ENCODE measurements at regions not wholly inside any gene's neighbourhood (a gene's known extent, or its start where the extent isn't known, plus 50 kb on each side); places are given as distances from the start of the nearest gene placed in this dataset.

- Mint-ChIP-seq H3K27me3 (ENCODE audit: low read depth) (no peaks in the 10 kb centered on the region), H3K27ac (ENCODE audit: unreplicated experiment) (no peak overlapping the region), H3K36me3 (ENCODE audit: low read depth) (no peaks in the 10 kb centered on the region), H3K4me3 (no peak overlapping the region), H3K4me1 (peaks cover 16% of the 10 kb centered on the region), H3K9me3 (no peaks in the 10 kb centered on the region)
- DNase-seq (ENCODE audit: low read depth, low spot score) = no peak
- no peak for TF ChIP-seq CTCF (conservative IDR thresholded peaks at IDR 0.05)
Measured at GRCh38 chr6:71386215-71386614, 97.6 kb downstream of the OGFRL1 start.

GRCh38 chr6:71387179-71387578, 98.6 kb downstream of the OGFRL1 start:
- Mint-ChIP-seq H3K9me3 (no peaks in the 10 kb centered on the region), H3K4me3 (no peak overlapping the region), H3K27me3 (ENCODE audit: low read depth) (no peaks in the 10 kb centered on the region), H3K27ac (ENCODE audit: unreplicated experiment) (no peak overlapping the region), H3K36me3 (ENCODE audit: low read depth) (peaks cover 6% of the 10 kb centered on the region), H3K4me1 (peaks cover 22% of the 10 kb centered on the region)
- no peak for TF ChIP-seq CTCF (conservative IDR thresholded peaks at IDR 0.05)
- no peak for DNase-seq (ENCODE audit: low read depth, low spot score)

GRCh38 chr6:71388068-71388744, 99.6 kb downstream of the OGFRL1 start:
- Mint-ChIP-seq H3K4me1 (peaks cover 22% of the 10 kb centered on the region), H3K27ac (ENCODE audit: unreplicated experiment) (no peak overlapping the region), H3K36me3 (ENCODE audit: low read depth) (peaks cover 6% of the 10 kb centered on the region), H3K27me3 (ENCODE audit: low read depth) (no peaks in the 10 kb centered on the region), H3K9me3 (no peaks in the 10 kb centered on the region), H3K4me3 (no peak overlapping the region)
- no peak for TF ChIP-seq CTCF (conservative IDR thresholded peaks at IDR 0.05)
- no peak for DNase-seq (ENCODE audit: low read depth, low spot score)

- H3K4me1 Mint-ChIP-seq = peaks cover 16% of the 10 kb centered on the region
- H3K9me3 Mint-ChIP-seq = no peaks in the 10 kb centered on the region
- TF ChIP-seq CTCF (conservative IDR thresholded peaks at IDR 0.05) = no peak
- no peak overlapping the region for H3K4me3 Mint-ChIP-seq
- H3K27me3 Mint-ChIP-seq (ENCODE audit: low read depth) = no peaks in the 10 kb centered on the region
- H3K36me3 Mint-ChIP-seq (ENCODE audit: low read depth) = peaks cover 6% of the 10 kb centered on the region
- no peak overlapping the region for H3K27ac Mint-ChIP-seq (ENCODE audit: unreplicated experiment)
- DNase-seq (ENCODE audit: low read depth, low spot score) = no peak
Measured at GRCh38 chr6:71388856-71389527, 100.4 kb downstream of the OGFRL1 start.

GRCh38 chr6:71391126-71391525, 102.5 kb downstream of the OGFRL1 start:
- no peak for TF ChIP-seq CTCF (conservative IDR thresholded peaks at IDR 0.05)
- no peak for DNase-seq (ENCODE audit: low read depth, low spot score)
- Mint-ChIP-seq H3K27ac (ENCODE audit: unreplicated experiment) (no peak overlapping the region), H3K36me3 (ENCODE audit: low read depth) (peaks cover 6% of the 10 kb centered on the region), H3K4me1 (peaks cover 24% of the 10 kb centered on the region), H3K27me3 (ENCODE audit: low read depth) (no peaks in the 10 kb centered on the region), H3K4me3 (no peak overlapping the region), H3K9me3 (no peaks in the 10 kb centered on the region)

All from neural crest cell (in vitro differentiated cells).